Duodenal mucosa (tissue), 2 donors: ENCODE measurements at regions not wholly inside any gene's neighbourhood (a gene's known extent, or its start where the extent isn't known, plus 50 kb on each side); places are given as distances from the start of the nearest gene placed in this dataset.

ENCODE experiments used
- H3K27ac ChIP-seq: one replicate; pipeline ENCODE4 v1.7.0; 2013; ENCODE audit warnings: low read depth, low read length
- H3K27me3 ChIP-seq, 2 donors: one replicate each; pipeline ENCODE4 v1.7.0; 2013; ENCODE audit warnings: low read length in 2 of 2, control low read depth in 1 of 2; ENCODE audit not compliant: insufficient read depth in 2 of 2, control insufficient read depth in 1 of 2
- H3K36me3 ChIP-seq, 2 donors: one replicate each; pipeline ENCODE4 v1.7.0; 2013; ENCODE audit warnings: low read length in 2 of 2, control low read depth in 1 of 2; ENCODE audit not compliant: insufficient read depth in 2 of 2, control insufficient read depth in 1 of 2
- H3K4me1 ChIP-seq, 2 donors: one replicate each; pipeline ENCODE4 v1.7.0; 2013; ENCODE audit warnings: low read length in 2 of 2, control low read depth in 1 of 2; ENCODE audit not compliant: insufficient read depth in 2 of 2, control insufficient read depth in 1 of 2
- H3K4me3 ChIP-seq, 2 donors: one replicate each; pipeline ENCODE4 v1.7.0; 2013; ENCODE audit warnings: low read length in 2 of 2, low read depth in 1 of 2
- H3K9ac ChIP-seq, 2 donors: one replicate each; pipeline ENCODE4 v1.7.0; 2013; ENCODE audit warnings: low read length in 2 of 2, low read depth in 1 of 2
- H3K9me3 ChIP-seq, 2 donors: one replicate each; pipeline ENCODE4 v1.7.0; 2013; ENCODE audit warnings: low read length in 2 of 2, control low read depth in 1 of 2; ENCODE audit not compliant: control insufficient read depth in 1 of 2

- Histone ChIP-seq H3K9me3 (no peaks in the 10 kb centered on the region), H3K4me1 (peaks cover 0 to 2% of the 10 kb centered on the region in 2 donors), H3K9ac (no peak overlapping the region), H3K4me3 (no peak overlapping the region), H3K27ac (no peak overlapping the region), H3K27me3 (no peaks in the 10 kb centered on the region), H3K36me3 (no peaks in the 10 kb centered on the region)
Observed at GRCh38 chr2:15786901-15787300, 153.4 kb upstream of the MYCN start.

GRCh38 chr2:15787535-15788454, 152.6 kb upstream of the MYCN start:
- Histone ChIP-seq H3K9me3 (no peaks in the 10 kb centered on the region), H3K27me3 (no peaks in the 10 kb centered on the region), H3K27ac (no peak overlapping the region), H3K9ac (no peak overlapping the region), H3K4me1 (no peaks in the 10 kb centered on the region), H3K36me3 (no peaks in the 10 kb centered on the region), H3K4me3 (no peak overlapping the region)

- Histone ChIP-seq H3K36me3 (no peaks in the 10 kb centered on the region), H3K27me3 (no peaks in the 10 kb centered on the region), H3K27ac (no peak overlapping the region), H3K9ac (no peak overlapping the region), H3K4me1 (no peaks in the 10 kb centered on the region), H3K9me3 (no peaks in the 10 kb centered on the region), H3K4me3 (no peak overlapping the region)
Observed at GRCh38 chr2:15788455-15788829, 151.9 kb upstream of the MYCN start.

GRCh38 chr2:15788830-15789229, 151.5 kb upstream of the MYCN start:
- H3K4me1 ChIP-seq: no peaks in the 10 kb centered on the region
- no peak overlapping the region for H3K9ac ChIP-seq
- H3K27me3 ChIP-seq: no peaks in the 10 kb centered on the region
- no peak overlapping the region for H3K27ac ChIP-seq
- H3K4me3 ChIP-seq: no peak overlapping the region
- H3K36me3 ChIP-seq: no peaks in the 10 kb centered on the region
- no peaks in the 10 kb centered on the region for H3K9me3 ChIP-seq

GRCh38 chr2:15789381-15790062, 150.8 kb upstream of the MYCN start:
- H3K27ac ChIP-seq: no peak overlapping the region
- no peaks in the 10 kb centered on the region for H3K36me3 ChIP-seq
- no peaks in the 10 kb centered on the region for H3K4me1 ChIP-seq
- no peaks in the 10 kb centered on the region for H3K27me3 ChIP-seq
- no peak overlapping the region for H3K9ac ChIP-seq
- no peak overlapping the region for H3K4me3 ChIP-seq
- no peaks in the 10 kb centered on the region for H3K9me3 ChIP-seq

- no peak overlapping the region for H3K9ac ChIP-seq
- H3K27me3 ChIP-seq: no peaks in the 10 kb centered on the region
- H3K9me3 ChIP-seq: no peaks in the 10 kb centered on the region
- H3K4me1 ChIP-seq: no peaks in the 10 kb centered on the region
- no peak overlapping the region for H3K4me3 ChIP-seq
- no peak overlapping the region for H3K27ac ChIP-seq
- H3K36me3 ChIP-seq: no peaks in the 10 kb centered on the region
Observed at GRCh38 chr2:15790326-15790725, 150.0 kb upstream of the MYCN start.

- Histone ChIP-seq H3K27ac (no peak overlapping the region), H3K9ac (no peak overlapping the region), H3K9me3 (no peaks in the 10 kb centered on the region)
Observed at GRCh38 chr2:15790838-15791237, 149.5 kb upstream of the MYCN start.

GRCh38 chr2:15791294-15791693, 149.1 kb upstream of the MYCN start:
- no peak overlapping the region for H3K9ac ChIP-seq
- no peaks in the 10 kb centered on the region for H3K27me3 ChIP-seq
- no peaks in the 10 kb centered on the region for H3K9me3 ChIP-seq
- H3K36me3 ChIP-seq: no peaks in the 10 kb centered on the region
- H3K4me1 ChIP-seq: no peaks in the 10 kb centered on the region
- H3K4me3 ChIP-seq: no peak overlapping the region
- no peak overlapping the region for H3K27ac ChIP-seq

More at GRCh38 chr2:15790838-15791237, 149.5 kb upstream of the MYCN start:
- H3K36me3 ChIP-seq: no peaks in the 10 kb centered on the region
- no peaks in the 10 kb centered on the region for H3K27me3 ChIP-seq
- no peak overlapping the region for H3K4me3 ChIP-seq
- no peaks in the 10 kb centered on the region for H3K4me1 ChIP-seq

GRCh38 chr2:15792331-15792730, 148.0 kb upstream of the MYCN start:
- Histone ChIP-seq H3K9ac (no peak overlapping the region), H3K27me3 (no peaks in the 10 kb centered on the region), H3K4me1 (no peaks in the 10 kb centered on the region), H3K9me3 (no peaks in the 10 kb centered on the region), H3K4me3 (no peak overlapping the region), H3K27ac (no peak overlapping the region), H3K36me3 (no peaks in the 10 kb centered on the region)

GRCh38 chr2:15793078-15793913, 147.1 kb upstream of the MYCN start:
- no peaks in the 10 kb centered on the region for H3K27me3 ChIP-seq
- no peaks in the 10 kb centered on the region for H3K4me1 ChIP-seq
- no peaks in the 10 kb centered on the region for H3K36me3 ChIP-seq

More at GRCh38 chr2:15793078-15793913, 147.1 kb upstream of the MYCN start:
- Histone ChIP-seq H3K9me3 (no peaks in the 10 kb centered on the region), H3K27ac (no peak overlapping the region), H3K4me3 (no peak overlapping the region), H3K9ac (no peak overlapping the region)
